ENCODE measurements at regions not wholly inside any gene's neighbourhood (a gene's known extent, or its start where the extent isn't known, plus 50 kb on each side); places are given as distances from the start of the nearest gene placed in this dataset.

- TF ChIP-seq EP300 (IDR thresholded peaks at IDR 0.05) = no peak
- intact Hi-C loops (cut with DNase I; ENCODE audit: low total_unique reads) = no loop called here
- H3K27ac ChIP-seq = no peak overlapping the region
- peaks cover 0 to 20% (median 8%) of the 10 kb centered on the region in 4 donors for H3K36me3 ChIP-seq
- H3K4me3 ChIP-seq = no peak overlapping the region
- H3K27me3 ChIP-seq = no peaks in the 10 kb centered on the region
- H3K4me1 ChIP-seq = no peaks in the 10 kb centered on the region
- DNase-seq = no peak
- no peaks in the 10 kb centered on the region for H3K9me3 ChIP-seq
Measured at GRCh38 chr5:94031631-94032030, 290.2 kb upstream of the POU5F2 start.

DNA sequence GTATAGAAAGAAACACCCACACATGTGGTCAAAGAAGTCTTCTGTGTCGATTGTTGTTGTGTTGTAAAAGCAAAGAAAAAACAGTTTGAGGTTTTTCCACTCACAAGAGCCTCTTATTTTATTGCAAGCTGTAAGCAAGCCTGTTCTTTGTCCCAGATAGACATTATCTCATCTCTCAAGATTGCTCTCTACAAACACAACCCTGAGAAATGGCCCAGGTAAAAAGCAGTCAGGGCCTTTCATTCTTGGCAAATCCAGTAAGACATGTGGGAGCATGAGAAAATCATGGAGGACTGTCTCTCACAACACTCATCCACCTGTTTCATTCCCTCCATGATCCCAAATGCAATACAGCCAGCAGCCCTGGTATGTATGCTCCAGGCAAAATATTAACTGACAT lies 286.6 kb upstream of the POU5F2 start:
- no peak for TF ChIP-seq POLR2A (IDR thresholded peaks at IDR 0.05)
- TF ChIP-seq POLR2AphosphoS5 (IDR thresholded peaks at IDR 0.05) = no peak
- no peak for TF ChIP-seq CTCF (IDR thresholded peaks at IDR 0.05)
- no peak for TF ChIP-seq EP300 (IDR thresholded peaks at IDR 0.05)

GRCh38 chr5:94027145-94027544 lies 285.7 kb upstream of the POU5F2 start:
- Histone ChIP-seq H3K36me3 (peaks cover 0 to 10% (median 3%) of the 10 kb centered on the region in 4 donors), H3K27me3 (no peaks in the 10 kb centered on the region), H3K4me3 (no peak overlapping the region), H3K27ac (no peak overlapping the region), H3K4me1 (no peaks in the 10 kb centered on the region), H3K9me3 (no peaks in the 10 kb centered on the region)
- intact Hi-C loops (cut with DNase I; ENCODE audit: low total_unique reads) = no loop called here
- TF ChIP-seq POLR2AphosphoS5 (IDR thresholded peaks at IDR 0.05) (no peak), EP300 (IDR thresholded peaks at IDR 0.05) (no peak), CTCF (IDR thresholded peaks at IDR 0.05) (no peak), POLR2A (IDR thresholded peaks at IDR 0.05) (no peak)
- WGBS, 5 donors = 91 to 100% (median 95%) methylated on average over 1 of the region's 1 CpG
- no peak for DNase-seq

More for the DNA sequence above, 286.6 kb upstream of the POU5F2 start:
- no peak overlapping the region for H3K4me3 ChIP-seq
- H3K36me3 ChIP-seq = peaks cover 0 to 10% (median 5%) of the 10 kb centered on the region in 4 donors
- no peaks in the 10 kb centered on the region for H3K27me3 ChIP-seq
- intact Hi-C loops (cut with DNase I; ENCODE audit: low total_unique reads) = no loop called here
- H3K9me3 ChIP-seq = no peaks in the 10 kb centered on the region
- 54 to 67% (median 65%) methylated on average over 1 of the region's 1 CpG for WGBS, 5 donors
- no peak overlapping the region for H3K27ac ChIP-seq
- H3K4me1 ChIP-seq = no peaks in the 10 kb centered on the region
- no peak for DNase-seq

DNA sequence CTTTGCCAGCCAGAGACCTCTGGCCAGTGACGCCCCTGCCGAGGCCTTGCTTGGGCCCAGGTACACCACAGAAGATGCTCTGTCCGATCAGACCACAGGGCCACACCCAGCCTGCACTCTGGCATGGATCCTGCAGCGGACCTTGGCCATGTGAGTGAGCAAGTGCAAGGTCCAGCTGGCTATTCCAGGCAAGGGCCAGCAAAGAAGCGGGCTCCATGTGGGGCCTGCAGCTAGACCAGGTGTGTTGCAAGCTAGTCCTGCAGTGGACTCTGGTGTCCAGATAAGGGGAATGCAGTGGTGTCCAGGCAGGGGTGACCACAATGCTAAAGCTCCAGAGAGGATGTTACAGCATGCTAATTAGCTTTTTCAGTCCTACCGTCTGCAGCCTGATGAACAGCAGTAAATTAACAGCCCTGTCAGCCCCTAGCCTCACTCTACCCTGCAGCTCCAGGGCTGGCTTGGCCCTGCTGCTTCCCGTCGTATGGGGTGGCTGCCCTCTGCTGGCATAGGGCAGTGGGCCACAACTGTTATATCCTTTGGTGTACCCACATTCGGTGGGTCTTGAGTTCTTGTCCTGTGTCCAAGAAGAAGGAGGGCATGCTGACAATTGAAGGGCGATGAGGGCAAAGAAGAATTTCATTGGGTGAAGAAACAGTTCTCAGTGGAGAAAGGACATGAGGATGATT lies 284.5 kb upstream of the POU5F2 start:
- Histone ChIP-seq H3K36me3 (peaks cover 0 to 14% (median 7%) of the 10 kb centered on the region in 4 donors), H3K4me1 (no peaks in the 10 kb centered on the region), H3K27me3 (no peaks in the 10 kb centered on the region), H3K9me3 (no peaks in the 10 kb centered on the region), H3K4me3 (no peak overlapping the region), H3K27ac (no peak overlapping the region)
- 94 to 97% (median 96%) methylated on average over 8 to 10 of the region's 10 CpGs for WGBS, 5 donors
- intact Hi-C loops (cut with DNase I; ENCODE audit: low total_unique reads) = no loop called here
- DNase-seq = peak in 1 of 2 donors; percentile 8
- TF ChIP-seq POLR2A (IDR thresholded peaks at IDR 0.05) (no peak), POLR2AphosphoS5 (IDR thresholded peaks at IDR 0.05) (no peak), EP300 (IDR thresholded peaks at IDR 0.05) (no peak), CTCF (IDR thresholded peaks at IDR 0.05) (no peak)

DNA sequence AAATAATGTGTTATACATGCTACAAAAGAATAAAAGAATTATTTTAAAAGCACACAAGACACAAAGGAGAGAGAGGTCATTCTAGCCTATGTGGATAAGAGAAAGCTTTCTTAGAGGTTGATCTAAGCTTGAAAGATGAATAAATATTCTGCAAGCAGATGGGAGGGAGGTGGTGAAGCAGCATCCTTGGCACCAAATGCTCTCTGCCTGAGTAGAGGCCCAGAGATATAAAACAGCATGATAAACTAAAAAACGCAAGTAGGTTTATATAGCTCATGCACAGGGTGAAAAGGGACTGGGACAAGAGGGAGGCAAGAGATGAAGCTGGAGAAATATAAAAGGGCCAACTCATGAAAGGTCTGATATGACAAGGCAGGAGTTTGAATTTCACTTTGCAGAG lies 283.2 kb upstream of the POU5F2 start:
- Histone ChIP-seq H3K27ac (no peak overlapping the region), H3K9me3 (no peaks in the 10 kb centered on the region), H3K36me3 (peaks cover 0 to 25% (median 2%) of the 10 kb centered on the region in 4 donors), H3K4me1 (no peaks in the 10 kb centered on the region), H3K27me3 (no peaks in the 10 kb centered on the region), H3K4me3 (no peak overlapping the region)
- intact Hi-C loops (cut with DNase I; ENCODE audit: low total_unique reads) = no loop called here
- no peak for TF ChIP-seq POLR2A (IDR thresholded peaks at IDR 0.05)
- no peak for TF ChIP-seq EP300 (IDR thresholded peaks at IDR 0.05)
- no peak for TF ChIP-seq CTCF (IDR thresholded peaks at IDR 0.05)
- no peak for TF ChIP-seq POLR2AphosphoS5 (IDR thresholded peaks at IDR 0.05)
- 89 to 100% (median 95%) methylated on average over 1 of the region's 1 CpG for WGBS, 5 donors
- DNase-seq = no peak
